Stomach (tissue), 8 donors: ENCODE measurements at regions not wholly inside any gene's neighbourhood (a gene's known extent, or its start where the extent isn't known, plus 50 kb on each side); places are given as distances from the start of the nearest gene placed in this dataset.

ENCODE experiments used
- DNase-seq, 2 donors: peaks; one replicate each; pipeline versions ENCODE4 v3.0.0 to v3.0.0-alpha.2; 2013 to 2019
- H3K27ac ChIP-seq, 5 donors: fragments of 200-600 bp in 4 of 5; sonication (generic) in 4 of 5; one replicate each; pipeline ENCODE4 v1.5.1; 2013 to 2019; ENCODE audit warnings: mild to moderate bottlenecking in 1 of 5, moderate library complexity in 1 of 5
- H3K27me3 ChIP-seq, 3 donors: fragments of 200-600 bp; sonication (generic); one replicate each; pipeline ENCODE4 v1.5.1; 2017 to 2019; ENCODE audit warnings: mixed run types in 1 of 3
- H3K36me3 ChIP-seq, 4 donors: fragments of 200-600 bp; sonication (generic); 1 replicate in 3 of 4; 2 replicates in 1 of 4; pipeline ENCODE4 v1.5.1; 2016 to 2019
- H3K4me1 ChIP-seq, 4 donors: fragments of 200-600 bp; sonication (generic); one replicate each; pipeline ENCODE4 v1.5.1; 2016 to 2019
- H3K4me3 ChIP-seq, 4 donors: fragments of 200-600 bp; sonication (generic) in 3 of 4; one replicate each; pipeline ENCODE4 v1.5.1; 2016 to 2019; ENCODE audit warnings: mild to moderate bottlenecking in 1 of 4
- H3K9me3 ChIP-seq, 4 donors: fragments of 200-600 bp; sonication (generic); one replicate each; pipeline ENCODE4 v1.5.1; 2016 to 2019
- EP300 ChIP-seq: sonication (generic); formaldehyde crosslinking; IDR thresholded peaks from one replicate; pipeline ENCODE4 v1.6.1; 2017; ENCODE audit warnings: antibody characterized with exemption
- POLR2A ChIP-seq, 4 donors: fragments of 450-650 bp; IDR thresholded peaks; one replicate each; pipeline ENCODE4 v1.6.1; 2016; ENCODE audit warnings: antibody characterized with exemption in 4 of 4, control low read depth in 2 of 4, mild to moderate bottlenecking in 1 of 4, moderate library complexity in 1 of 4
- POLR2AphosphoS5 ChIP-seq, 3 donors: sonication (generic); formaldehyde crosslinking; IDR thresholded peaks; one replicate each; pipeline ENCODE4 v1.6.1; 2016; ENCODE audit warnings: antibody characterized with exemption in 3 of 3
- WGBS, 5 donors: extraction: QIAGEN DNeasy Blood & Tissue Kit in 3 of 5; methylation state at CpG; one replicate each; pipeline versions ENCODE4 v1.1.5 to v1.1.7; 2013 to 2018; 5-methylcytosine and 5-hydroxymethylcytosine counted together
- intact Hi-C: fragments of 100-400 bp; cut with DNase I; formaldehyde crosslinking; loops from one replicate; pipeline ENCODE4 v1.15.1; 2023; ENCODE audit warnings: low total_unique reads
- TF ChIP-seq, protein P1 (sequence below), 7 experiments: fragments of 450-650 bp in 4 of 7; fragments of 200-600 bp in 3 of 7; sonication (generic) in 3 of 7; IDR thresholded peaks; one replicate each; pipeline ENCODE4 v1.5.1; 2016 to 2019; ENCODE audit warnings: antibody characterized with exemption in 7 of 7, control low read depth in 2 of 7, mild to moderate bottlenecking in 1 of 7
- donor health status: healthy with polysubstance abuse.
- donor health status: Bipolar disorder and iron deficiency.
- donor health status: healthy.

DNA sequence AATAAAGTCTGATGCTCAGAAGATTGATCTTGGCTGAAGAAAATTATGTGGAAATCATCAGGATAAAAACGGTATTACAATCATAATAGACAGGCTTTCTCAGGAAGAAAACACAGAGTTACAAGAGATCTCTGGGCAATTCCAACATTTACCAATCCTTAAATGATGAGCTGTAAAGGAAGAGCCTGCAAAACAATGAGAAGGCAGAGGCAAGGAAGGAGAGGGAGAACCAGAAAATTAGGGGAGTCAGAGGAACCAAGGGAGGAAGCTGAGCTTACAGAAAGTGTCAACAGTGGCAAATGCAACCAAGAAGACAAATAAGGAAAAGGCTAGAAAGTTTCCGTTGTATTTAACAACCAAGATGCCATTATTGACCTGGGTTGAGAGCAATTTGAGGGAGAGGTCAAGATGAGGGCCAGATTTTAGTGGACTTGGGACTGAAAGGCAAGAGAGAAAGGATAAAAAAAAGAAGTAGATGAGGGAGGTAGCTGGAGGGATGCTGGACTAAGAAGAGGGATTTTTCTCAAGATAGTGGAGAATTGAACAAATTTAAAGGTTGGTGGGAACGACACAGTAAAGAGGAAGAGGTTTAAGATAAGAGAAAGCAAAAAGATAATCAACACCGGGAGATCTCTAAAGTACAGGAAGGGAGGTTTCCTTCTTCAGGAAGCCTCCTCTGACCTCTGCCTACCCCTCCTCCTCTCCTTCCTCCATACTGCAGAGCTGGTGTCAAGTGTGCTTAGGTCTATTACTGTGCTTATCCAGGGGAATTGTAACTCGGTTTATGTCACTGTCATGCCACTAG, 116.9 kb downstream of the DUSP6 start:
- no peaks in the 10 kb centered on the region for H3K9me3 ChIP-seq
- TF ChIP-seq EP300 (no peak), POLR2AphosphoS5 (IDR thresholded peaks at IDR 0.05) (no peak), POLR2A (IDR thresholded peaks at IDR 0.05) (no peak)
- TF ChIP-seq, protein P1, sequence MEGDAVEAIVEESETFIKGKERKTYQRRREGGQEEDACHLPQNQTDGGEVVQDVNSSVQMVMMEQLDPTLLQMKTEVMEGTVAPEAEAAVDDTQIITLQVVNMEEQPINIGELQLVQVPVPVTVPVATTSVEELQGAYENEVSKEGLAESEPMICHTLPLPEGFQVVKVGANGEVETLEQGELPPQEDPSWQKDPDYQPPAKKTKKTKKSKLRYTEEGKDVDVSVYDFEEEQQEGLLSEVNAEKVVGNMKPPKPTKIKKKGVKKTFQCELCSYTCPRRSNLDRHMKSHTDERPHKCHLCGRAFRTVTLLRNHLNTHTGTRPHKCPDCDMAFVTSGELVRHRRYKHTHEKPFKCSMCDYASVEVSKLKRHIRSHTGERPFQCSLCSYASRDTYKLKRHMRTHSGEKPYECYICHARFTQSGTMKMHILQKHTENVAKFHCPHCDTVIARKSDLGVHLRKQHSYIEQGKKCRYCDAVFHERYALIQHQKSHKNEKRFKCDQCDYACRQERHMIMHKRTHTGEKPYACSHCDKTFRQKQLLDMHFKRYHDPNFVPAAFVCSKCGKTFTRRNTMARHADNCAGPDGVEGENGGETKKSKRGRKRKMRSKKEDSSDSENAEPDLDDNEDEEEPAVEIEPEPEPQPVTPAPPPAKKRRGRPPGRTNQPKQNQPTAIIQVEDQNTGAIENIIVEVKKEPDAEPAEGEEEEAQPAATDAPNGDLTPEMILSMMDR (IDR thresholded peaks at IDR 0.05) = no peak
- H3K4me1 ChIP-seq = peaks cover 0 to 24% (median 0%) of the 10 kb centered on the region in 4 donors
- no peak for DNase-seq
- H3K27ac ChIP-seq = peak overlapping the region in 1 of 5 donors; percentile 38
- intact Hi-C loops = no loop called here
- no peaks in the 10 kb centered on the region for H3K36me3 ChIP-seq
- WGBS, 5 donors = 36 to 41% (median 38%) methylated on average over 5 of the region's 5 CpGs
- no peak overlapping the region for H3K4me3 ChIP-seq
- H3K27me3 ChIP-seq = no peaks in the 10 kb centered on the region

DNA sequence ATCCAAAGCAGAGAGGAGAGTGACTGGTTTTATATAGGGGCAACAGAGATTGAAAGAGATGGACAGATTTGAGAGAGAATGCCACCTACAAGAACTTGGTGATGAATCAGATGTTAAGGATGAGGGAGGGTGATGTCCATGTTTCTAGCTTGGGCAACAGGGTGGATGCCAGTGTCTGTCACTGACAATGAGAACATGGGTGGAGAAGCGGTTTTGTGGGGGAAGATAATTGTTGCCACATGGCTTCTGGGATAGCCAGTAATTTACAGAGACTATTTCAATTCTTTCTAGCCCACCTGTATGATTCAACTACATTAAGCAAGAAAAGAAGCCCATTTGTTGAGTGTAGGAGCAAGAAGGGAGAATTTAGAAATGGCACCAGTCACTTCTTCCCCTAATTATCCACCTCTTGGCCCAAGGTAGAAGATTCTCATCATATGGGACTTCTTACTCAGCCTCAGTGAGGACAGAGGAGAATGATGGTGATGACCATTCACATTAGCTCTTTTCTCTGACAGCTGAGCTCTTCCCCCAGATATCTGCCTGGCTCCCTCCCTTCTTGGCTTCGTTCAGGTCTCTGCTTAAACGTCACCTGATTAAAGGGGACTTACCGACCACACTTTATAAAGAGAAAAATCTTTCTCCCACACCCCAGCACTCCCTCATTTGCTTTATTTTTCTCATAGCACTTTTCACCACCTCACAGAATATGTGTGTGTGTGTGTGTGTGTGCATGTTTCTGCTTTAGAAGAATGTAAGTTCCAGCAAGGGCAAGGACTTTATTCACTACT, 117.8 kb downstream of the DUSP6 start:
- TF ChIP-seq EP300 (no peak), POLR2AphosphoS5 (IDR thresholded peaks at IDR 0.05) (no peak), POLR2A (IDR thresholded peaks at IDR 0.05) (no peak)
- TF ChIP-seq, protein P1 (IDR thresholded peaks at IDR 0.05) = no peak
- Histone ChIP-seq H3K4me1 (peaks cover 0 to 24% (median 0%) of the 10 kb centered on the region in 4 donors), H3K27me3 (no peaks in the 10 kb centered on the region), H3K27ac (no peak overlapping the region), H3K36me3 (no peaks in the 10 kb centered on the region), H3K4me3 (no peak overlapping the region), H3K9me3 (no peaks in the 10 kb centered on the region)
- intact Hi-C loops = no loop called here
- DNase-seq = no peak
- 80 to 95% (median 93%) methylated on average over 4 of the region's 4 CpGs for WGBS, 5 donors

GRCh38 chr12:89231686-89232085, 120.6 kb downstream of the DUSP6 start:
- H3K27ac ChIP-seq = no peak overlapping the region
- H3K27me3 ChIP-seq = no peaks in the 10 kb centered on the region
- 86 to 96% (median 94%) methylated on average over 1 of the region's 1 CpG for WGBS, 5 donors
- H3K9me3 ChIP-seq = no peaks in the 10 kb centered on the region
- DNase-seq = no peak
- H3K4me3 ChIP-seq = no peak overlapping the region
- TF ChIP-seq, protein P1 (IDR thresholded peaks at IDR 0.05) = no peak
- TF ChIP-seq EP300 = no peak
- no peak for TF ChIP-seq POLR2AphosphoS5 (IDR thresholded peaks at IDR 0.05)
- TF ChIP-seq POLR2A (IDR thresholded peaks at IDR 0.05) = no peak
- H3K4me1 ChIP-seq = peaks cover 0 to 14% (median 0%) of the 10 kb centered on the region in 4 donors
- intact Hi-C loops = no loop called here
- no peaks in the 10 kb centered on the region for H3K36me3 ChIP-seq

DNA sequence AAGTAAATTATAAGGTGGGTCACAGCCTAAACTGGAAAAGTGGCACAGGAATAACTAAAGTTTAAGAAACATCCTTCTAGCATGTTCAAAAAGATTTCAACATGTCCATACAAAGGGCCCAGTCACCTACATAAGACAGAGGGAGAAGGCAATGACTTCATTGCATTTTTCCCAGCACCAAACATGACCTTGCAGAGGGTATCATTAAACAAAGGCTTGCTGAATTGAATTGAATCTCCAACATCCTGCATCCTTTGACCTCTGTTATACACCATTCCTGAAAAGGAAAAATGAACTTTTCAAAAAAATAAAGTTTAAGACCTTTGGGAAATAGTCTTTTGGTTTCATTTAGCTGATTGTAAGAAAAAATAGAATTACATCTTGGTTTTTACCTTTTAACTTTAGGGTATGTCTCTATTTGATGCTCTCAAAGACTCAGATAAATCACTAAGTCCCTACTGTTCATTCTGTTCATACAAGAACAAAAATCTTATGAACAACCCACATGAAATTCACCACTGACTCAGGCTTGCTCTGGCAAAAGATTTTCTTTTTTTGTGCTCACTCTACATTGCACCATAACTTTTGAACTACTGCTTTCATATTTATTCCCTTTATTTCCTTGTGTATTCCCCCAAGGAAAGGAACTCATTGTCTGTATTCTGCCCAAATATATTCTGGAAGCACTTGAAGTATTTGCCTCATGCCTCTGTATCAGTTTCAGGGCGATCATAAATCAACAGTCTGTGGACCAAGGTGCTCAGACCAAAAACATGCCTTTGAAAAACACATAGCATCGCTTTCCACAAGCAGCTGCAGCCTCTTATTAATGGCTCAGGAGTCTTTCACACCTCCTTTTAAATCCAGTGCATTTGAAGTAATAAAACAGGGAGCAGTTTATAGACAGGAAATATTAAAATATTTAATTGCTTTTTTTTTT, 121.7 kb downstream of the DUSP6 start:
- Histone ChIP-seq H3K4me3 (no peak overlapping the region), H3K4me1 (peaks cover 6 to 15% (median 7%) of the 10 kb centered on the region in 4 donors), H3K27ac (no peak overlapping the region), H3K36me3 (no peaks in the 10 kb centered on the region), H3K27me3 (no peaks in the 10 kb centered on the region), H3K9me3 (no peaks in the 10 kb centered on the region)
- 40 to 57% (median 49%) methylated on average over 2 of the region's 2 CpGs for WGBS, 5 donors
- intact Hi-C loops = no loop called here
- DNase-seq = no peak
- TF ChIP-seq, protein P1 (IDR thresholded peaks at IDR 0.05) = no peak
